Panc1 (cell line): ENCODE measurements at regions not wholly inside any gene's neighbourhood (a gene's known extent, or its start where the extent isn't known, plus 50 kb on each side); places are given as distances from the start of the nearest gene placed in this dataset.

Source experiments
- POLR2AphosphoS5 ChIP-seq: IDR thresholded peaks from 2 replicates; pipeline ENCODE4 v1.6.1; 2012; ENCODE audit warnings: mild to moderate bottlenecking, low read depth, low read length, moderate library complexity
- TF ChIP-seq, protein P1 (sequence below): fragments of 450-650 bp; IDR thresholded peaks from 2 replicates; pipeline ENCODE4 v1.5.1; 2017; ENCODE audit warnings: mild to moderate bottlenecking
- TF ChIP-seq, protein P2 (sequence below), 2 experiments: IDR thresholded peaks; 2 replicates each; pipeline ENCODE4 v1.6.1; 2011 to 2012; ENCODE audit warnings: low read depth in 2 of 2, control low read depth in 1 of 2, low read length in 1 of 2, mild to moderate bottlenecking in 1 of 2, moderate library complexity in 1 of 2; ENCODE audit not compliant: insufficient read depth in 1 of 2

DNA sequence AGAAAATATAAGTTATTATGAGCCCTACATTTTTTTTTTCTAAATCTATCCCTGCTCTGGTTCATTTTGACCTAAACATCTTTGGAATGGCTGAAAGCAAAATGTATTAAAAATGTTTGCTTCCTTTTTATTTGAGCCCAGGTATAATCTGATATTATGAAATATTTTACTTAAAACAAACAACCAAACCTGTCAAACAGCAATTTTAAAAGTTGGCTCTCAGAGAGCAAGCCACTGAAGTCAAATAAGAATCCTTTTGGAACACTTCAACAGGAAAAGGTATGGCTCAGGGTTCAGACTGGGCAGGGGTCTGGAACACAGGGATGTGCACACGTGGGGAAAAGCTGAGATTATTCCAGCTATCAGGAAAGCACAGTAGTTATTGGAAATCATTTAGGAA is 782.9 kb downstream of the CCSER2 start:
- TF ChIP-seq, protein P1, sequence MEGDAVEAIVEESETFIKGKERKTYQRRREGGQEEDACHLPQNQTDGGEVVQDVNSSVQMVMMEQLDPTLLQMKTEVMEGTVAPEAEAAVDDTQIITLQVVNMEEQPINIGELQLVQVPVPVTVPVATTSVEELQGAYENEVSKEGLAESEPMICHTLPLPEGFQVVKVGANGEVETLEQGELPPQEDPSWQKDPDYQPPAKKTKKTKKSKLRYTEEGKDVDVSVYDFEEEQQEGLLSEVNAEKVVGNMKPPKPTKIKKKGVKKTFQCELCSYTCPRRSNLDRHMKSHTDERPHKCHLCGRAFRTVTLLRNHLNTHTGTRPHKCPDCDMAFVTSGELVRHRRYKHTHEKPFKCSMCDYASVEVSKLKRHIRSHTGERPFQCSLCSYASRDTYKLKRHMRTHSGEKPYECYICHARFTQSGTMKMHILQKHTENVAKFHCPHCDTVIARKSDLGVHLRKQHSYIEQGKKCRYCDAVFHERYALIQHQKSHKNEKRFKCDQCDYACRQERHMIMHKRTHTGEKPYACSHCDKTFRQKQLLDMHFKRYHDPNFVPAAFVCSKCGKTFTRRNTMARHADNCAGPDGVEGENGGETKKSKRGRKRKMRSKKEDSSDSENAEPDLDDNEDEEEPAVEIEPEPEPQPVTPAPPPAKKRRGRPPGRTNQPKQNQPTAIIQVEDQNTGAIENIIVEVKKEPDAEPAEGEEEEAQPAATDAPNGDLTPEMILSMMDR = no peak
- no peak for TF ChIP-seq POLR2AphosphoS5
- TF ChIP-seq, protein P2, sequence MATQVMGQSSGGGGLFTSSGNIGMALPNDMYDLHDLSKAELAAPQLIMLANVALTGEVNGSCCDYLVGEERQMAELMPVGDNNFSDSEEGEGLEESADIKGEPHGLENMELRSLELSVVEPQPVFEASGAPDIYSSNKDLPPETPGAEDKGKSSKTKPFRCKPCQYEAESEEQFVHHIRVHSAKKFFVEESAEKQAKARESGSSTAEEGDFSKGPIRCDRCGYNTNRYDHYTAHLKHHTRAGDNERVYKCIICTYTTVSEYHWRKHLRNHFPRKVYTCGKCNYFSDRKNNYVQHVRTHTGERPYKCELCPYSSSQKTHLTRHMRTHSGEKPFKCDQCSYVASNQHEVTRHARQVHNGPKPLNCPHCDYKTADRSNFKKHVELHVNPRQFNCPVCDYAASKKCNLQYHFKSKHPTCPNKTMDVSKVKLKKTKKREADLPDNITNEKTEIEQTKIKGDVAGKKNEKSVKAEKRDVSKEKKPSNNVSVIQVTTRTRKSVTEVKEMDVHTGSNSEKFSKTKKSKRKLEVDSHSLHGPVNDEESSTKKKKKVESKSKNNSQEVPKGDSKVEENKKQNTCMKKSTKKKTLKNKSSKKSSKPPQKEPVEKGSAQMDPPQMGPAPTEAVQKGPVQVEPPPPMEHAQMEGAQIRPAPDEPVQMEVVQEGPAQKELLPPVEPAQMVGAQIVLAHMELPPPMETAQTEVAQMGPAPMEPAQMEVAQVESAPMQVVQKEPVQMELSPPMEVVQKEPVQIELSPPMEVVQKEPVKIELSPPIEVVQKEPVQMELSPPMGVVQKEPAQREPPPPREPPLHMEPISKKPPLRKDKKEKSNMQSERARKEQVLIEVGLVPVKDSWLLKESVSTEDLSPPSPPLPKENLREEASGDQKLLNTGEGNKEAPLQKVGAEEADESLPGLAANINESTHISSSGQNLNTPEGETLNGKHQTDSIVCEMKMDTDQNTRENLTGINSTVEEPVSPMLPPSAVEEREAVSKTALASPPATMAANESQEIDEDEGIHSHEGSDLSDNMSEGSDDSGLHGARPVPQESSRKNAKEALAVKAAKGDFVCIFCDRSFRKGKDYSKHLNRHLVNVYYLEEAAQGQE (IDR thresholded peaks at IDR 0.05; ENCODE audit: insufficient read depth in 1 of 2, low read depth in 2 of 2, low read length in 1 of 2) = no peak
